ENCODE measurements at regions not wholly inside any gene's neighbourhood (a gene's known extent, or its start where the extent isn't known, plus 50 kb on each side); places are given as distances from the start of the nearest gene placed in this dataset.

DNA sequence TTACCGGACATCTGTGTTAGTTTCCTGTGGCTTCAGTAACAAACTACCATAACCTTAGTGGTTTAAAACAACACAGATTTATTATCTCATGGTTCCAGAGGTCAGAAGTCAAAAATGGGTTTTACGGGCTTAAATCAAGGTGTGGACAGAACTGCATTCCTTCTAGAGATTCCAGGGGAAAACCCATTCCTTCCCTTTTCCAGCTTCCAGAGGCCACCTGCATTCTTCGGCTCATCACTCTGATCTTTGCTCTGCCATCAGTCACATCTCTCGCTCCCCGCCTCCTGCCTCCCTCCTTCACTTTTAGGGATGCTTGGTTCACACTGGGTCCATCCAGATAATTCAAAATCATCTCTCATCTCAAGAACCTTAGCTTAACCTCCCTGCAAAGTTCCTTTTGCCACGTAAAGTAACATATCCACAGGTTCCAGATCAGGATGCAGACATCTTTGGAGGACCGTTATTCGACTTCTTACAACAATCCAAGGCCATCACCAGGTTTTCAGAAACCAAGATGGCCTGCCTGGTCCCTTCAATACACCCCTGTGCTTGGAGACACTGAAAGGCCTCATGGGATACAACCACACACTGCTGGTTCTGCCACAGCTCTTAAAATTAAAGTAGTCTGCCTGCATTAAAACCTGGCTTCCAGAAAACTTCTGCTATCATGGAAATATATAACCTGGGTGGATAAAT, 225.9 kb upstream of the MYO3A start:
- H3K18ac ChIP-seq (ENCODE audit: extremely low read depth, low read length) = no peak overlapping the region
- no peak overlapping the region for H2BK120ac ChIP-seq (replicated peaks; ENCODE audit: low read depth, low read length)
- POLR2A ChIA-PET (ENCODE audit: partially characterized antibody) = no interaction called here
- H3K4me3 ChIP-seq (ENCODE audit: extremely low read depth in 1 of 4, insufficient read depth in 2 of 4, low read depth in 3 of 4, low read length in 4 of 4) = no peak overlapping the region
- FAIRE-seq = no peak
- no peaks in the 10 kb centered on the region for H3K36me3 ChIP-seq (ENCODE audit: control insufficient read depth in 2 of 4, insufficient read depth in 4 of 4, low read length in 3 of 4)
- no peaks in the 10 kb centered on the region for H3K9me3 ChIP-seq (ENCODE audit: insufficient read depth in 2 of 2, low read depth in 1 of 2, low read length in 1 of 2)
- H4K8ac ChIP-seq (ENCODE audit: extremely low read depth, insufficient read depth, low read length) = no peak overlapping the region
- H2BK5ac ChIP-seq (ENCODE audit: low read depth, low read length) = no peak overlapping the region
- H4K91ac ChIP-seq (replicated peaks; ENCODE audit: insufficient read length, low read length) = no peak overlapping the region
- H2BK15ac ChIP-seq (ENCODE audit: low read length) = no peak overlapping the region
- no peak overlapping the region for H2AK5ac ChIP-seq (ENCODE audit: low read depth, low read length)
- H3K27me3 ChIP-seq (replicated peaks in 1 of 4; ENCODE audit: control insufficient read depth in 3 of 4, extremely low read depth in 1 of 4, insufficient read depth in 3 of 4, low read length in 3 of 4) = no peaks in the 10 kb centered on the region
- no peaks in the 10 kb centered on the region for H4K20me1 ChIP-seq (replicated peaks in 1 of 2; ENCODE audit: control insufficient read depth in 1 of 2, insufficient read depth in 2 of 2, low read length in 2 of 2)
- peak in 1 of 2 experiments; percentile 11 for DNase-seq (ENCODE audit: low read depth in 1 of 2, low spot score in 2 of 2)
- H2BK20ac ChIP-seq (ENCODE audit: low read length) = no peak overlapping the region
- H3K4me2 ChIP-seq (ENCODE audit: insufficient read depth in 1 of 2, low read depth in 2 of 2, low read length in 2 of 2) = no peak overlapping the region
- no peak overlapping the region for H4K5ac ChIP-seq (ENCODE audit: insufficient read length, low read depth, low read length)
- no peak overlapping the region for H3K56ac ChIP-seq (replicated peaks; ENCODE audit: insufficient read length, low read depth, low read length)
- H3K4me1 ChIP-seq (replicated peaks in 1 of 4; ENCODE audit: control insufficient read depth in 3 of 4, insufficient read depth in 4 of 4, low read length in 3 of 4) = peaks cover 0 to 2% (median 0%) of the 10 kb centered on the region in 4 experiments; a peak in 1 of 7 replicates
- H3K79me2 ChIP-seq (ENCODE audit: control insufficient read depth in 1 of 2, insufficient read depth in 2 of 2, low read length in 2 of 2) = no peaks in the 10 kb centered on the region
- H2BK12ac ChIP-seq (ENCODE audit: low read depth, low read length) = no peak overlapping the region
- no peak overlapping the region for H3K23ac ChIP-seq (ENCODE audit: insufficient read length)
- H3K23me2 ChIP-seq (ENCODE audit: low read depth, low read length) = no peaks in the 10 kb centered on the region
- H3K27ac ChIP-seq (ENCODE audit: low read depth, low read length) = no peak overlapping the region
- no peak overlapping the region for H3K9ac ChIP-seq (replicated peaks in 1 of 4; ENCODE audit: extremely low read depth in 1 of 4, low read depth in 3 of 4, low read length in 3 of 4)
- H3K79me1 ChIP-seq (ENCODE audit: low read depth, low read length) = no peaks in the 10 kb centered on the region
- TF ChIP-seq KDM5A (IDR thresholded peaks at IDR 0.05; ENCODE audit: low read length) (no peak), CREB1 (IDR thresholded peaks at IDR 0.05) (no peak), NRF1 (IDR thresholded peaks at IDR 0.05; ENCODE audit: low read depth, low read length) (no peak), RBBP5 (IDR thresholded peaks at IDR 0.05; ENCODE audit: borderline replicate concordance, low read depth, low read length) (no peak), CBX5 (IDR thresholded peaks at IDR 0.05; ENCODE audit: low read depth, low read length) (no peak), SAP30 (IDR thresholded peaks at IDR 0.05; ENCODE audit: insufficient read depth, insufficient replicate concordance, low read length) (no peak), CTBP2 (IDR thresholded peaks at IDR 0.05; ENCODE audit: borderline replicate concordance, insufficient read depth, insufficient read length, low read length) (no peak), ZNF274 (IDR thresholded peaks at IDR 0.05; ENCODE audit: borderline replicate concordance, extremely low read depth, low read length) (no peak), CEBPB (IDR thresholded peaks at IDR 0.05; ENCODE audit: low read depth, low read length) (no peak), MAFK (IDR thresholded peaks at IDR 0.05; ENCODE audit: low read depth, low read length) (no peak), TBP (IDR thresholded peaks at IDR 0.05; ENCODE audit: low read depth, low read length) (no peak), SP4 (IDR thresholded peaks at IDR 0.05; ENCODE audit: low read length) (no peak), CHD2 (IDR thresholded peaks at IDR 0.05; ENCODE audit: low read length) (no peak)
- WGBS, 2 experiments (ENCODE audit: extremely low coverage in 1 of 2, insufficient coverage in 1 of 2, insufficient read length in 1 of 2, insufficient replicate concordance in 2 of 2, low coverage in 1 of 2, low lambda C conversion rate in 2 of 2, missing lambda C conversion rate in 1 of 2) = 87% methylated on average over 8 of the region's 8 CpGs; no CpG with 5 or more reads in 1 of the 2 experiments
- H3K14ac ChIP-seq (ENCODE audit: insufficient read length) = no peak overlapping the region
- no peak overlapping the region for H2AFZ ChIP-seq (ENCODE audit: low read length)
- H3K4ac ChIP-seq (replicated peaks; ENCODE audit: insufficient read length, low read depth, low read length) = no peak overlapping the region
- CTCF ChIA-PET (ENCODE audit: partially characterized antibody) = interaction anchor here (0.6 kb wide), 1 partner anchor 431 kb away, joined by 3 read pairs; no protein-coding TSS in a partner anchor
